ENCODE measurements at regions not wholly inside any gene's neighbourhood (a gene's known extent, or its start where the extent isn't known, plus 50 kb on each side); places are given as distances from the start of the nearest gene placed in this dataset.

- TF ChIP-seq CTCF (IDR thresholded peaks at IDR 0.05; ENCODE audit: control extremely low read depth in 1 of 3, insufficient read depth in 1 of 3, low read depth in 1 of 3, low read length in 3 of 3) = no peak
- TF ChIP-seq KDM1A (IDR thresholded peaks at IDR 0.05; ENCODE audit: borderline replicate concordance, low read length) = no peak
- no peak for TF ChIP-seq ZNF274 (IDR thresholded peaks at IDR 0.05; ENCODE audit: borderline replicate concordance, extremely low read depth, low read length)
- no peak for TF ChIP-seq ATF2 (IDR thresholded peaks at IDR 0.05; ENCODE audit: low read length)
These were observed 295.2 kb downstream of the CXCL12 start for GRCh38 chr10:44089671-44090070.

All from H1 (cell line).